Stimulated activated CD4-positive, alpha-beta T cell treated with anti-CD3 and anti-CD28 coated beads, Interleukin-12 subunit alpha, Interleukin-12 subunit beta, amount 100 ng/mL, for 48 hours (primary cell): ENCODE measurements at regions not wholly inside any gene's neighbourhood (a gene's known extent, or its start where the extent isn't known, plus 50 kb on each side); places are given as distances from the start of the nearest gene placed in this dataset.

ENCODE experiments used
- DNase-seq, 3 donors: peaks; one replicate each; pipeline ENCODE4 v3.0.0-alpha.2; 2020; ENCODE audit warnings: low read depth in 2 of 3, low spot score in 1 of 3

DNA sequence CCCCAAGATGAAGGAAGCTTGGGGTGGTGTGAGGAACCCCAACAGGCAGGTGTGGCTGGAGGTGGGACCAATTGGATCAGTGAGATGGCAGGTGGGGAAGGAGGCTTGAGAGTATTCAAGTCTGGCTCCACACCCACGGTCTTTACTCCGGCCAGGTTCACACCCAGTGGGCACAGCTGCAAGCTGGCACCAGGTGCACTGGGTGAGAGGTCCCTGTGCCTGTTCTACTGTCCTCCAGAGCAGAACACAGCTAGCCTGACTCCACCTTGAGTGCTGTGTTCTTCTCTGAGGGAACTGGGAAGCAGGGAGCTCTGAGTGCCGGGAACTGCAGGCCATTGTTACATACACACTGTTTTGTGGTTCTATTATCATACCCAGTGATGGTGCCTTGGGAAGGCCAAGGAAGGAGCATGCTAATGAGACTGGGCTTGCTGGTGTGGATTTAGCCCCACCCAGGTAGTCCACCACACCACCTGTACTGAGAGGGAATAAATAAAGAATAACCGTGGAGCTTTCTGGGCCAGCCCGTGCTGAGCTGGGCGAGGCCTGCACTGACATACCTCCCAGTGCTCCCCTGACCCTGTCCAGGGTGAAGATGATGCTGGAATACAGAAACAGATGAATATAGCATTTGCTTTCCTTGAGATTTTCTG, 93.4 kb downstream of the ABHD5 start:
- no peak for DNase-seq

DNA sequence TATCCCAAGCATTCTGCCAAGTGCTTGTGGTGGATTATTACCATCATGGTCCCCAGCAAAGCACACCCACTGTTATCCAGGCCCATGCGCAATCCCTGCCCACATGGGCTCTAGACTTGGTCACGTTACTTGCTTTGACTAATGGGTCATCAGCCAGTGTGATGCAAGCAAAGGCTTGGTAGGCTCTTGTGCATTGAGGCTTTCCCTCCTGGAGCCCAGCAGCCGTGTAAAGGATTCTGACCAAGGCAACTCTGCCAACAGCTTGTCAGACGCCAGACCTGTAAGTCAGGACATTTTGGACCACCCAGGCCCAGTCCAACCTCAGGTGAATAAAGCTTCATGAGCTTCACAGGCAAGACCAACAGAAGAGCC, 93.9 kb downstream of the ABHD5 start:
- DNase-seq = no peak

DNA sequence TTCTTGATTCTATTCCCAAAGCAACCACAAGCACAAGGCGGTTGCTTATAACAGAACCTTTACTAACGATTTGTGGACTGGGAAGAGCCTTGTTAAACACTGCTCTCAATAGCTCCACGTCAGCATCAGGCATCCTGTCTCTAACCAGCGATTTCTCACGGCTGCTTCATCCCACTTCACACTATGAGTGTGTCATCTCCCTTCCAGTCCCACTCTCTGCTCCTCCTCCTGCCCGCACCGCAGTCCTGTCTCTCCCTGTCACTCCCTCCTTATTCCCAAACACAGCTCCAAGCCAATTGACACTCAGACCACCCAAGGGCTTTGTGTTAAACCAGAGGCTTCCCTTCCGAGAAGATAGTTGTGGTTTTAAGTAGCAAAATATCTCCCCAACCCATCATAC, 94.8 kb downstream of the ABHD5 start:
- no peak for DNase-seq

DNA sequence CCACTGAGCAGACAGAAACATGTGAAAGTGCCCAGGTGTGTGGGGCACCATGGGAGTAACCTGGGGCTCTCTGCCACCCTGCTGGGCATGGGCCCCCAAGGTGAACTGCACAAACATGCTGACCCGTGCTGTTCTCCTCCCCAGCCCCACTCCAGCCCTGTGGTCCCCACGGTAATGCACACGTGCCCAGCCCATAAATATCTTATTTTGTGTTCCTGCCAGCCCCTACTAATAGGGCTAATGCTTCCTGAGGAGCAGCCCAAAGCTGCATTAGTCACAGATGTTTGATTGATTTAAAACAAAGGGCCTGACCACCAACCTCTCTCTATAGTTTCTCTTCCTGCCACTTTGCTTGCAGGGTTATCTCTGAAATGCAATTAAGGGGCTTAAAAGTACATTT, 95.4 kb downstream of the ABHD5 start:
- DNase-seq = no peak

DNA sequence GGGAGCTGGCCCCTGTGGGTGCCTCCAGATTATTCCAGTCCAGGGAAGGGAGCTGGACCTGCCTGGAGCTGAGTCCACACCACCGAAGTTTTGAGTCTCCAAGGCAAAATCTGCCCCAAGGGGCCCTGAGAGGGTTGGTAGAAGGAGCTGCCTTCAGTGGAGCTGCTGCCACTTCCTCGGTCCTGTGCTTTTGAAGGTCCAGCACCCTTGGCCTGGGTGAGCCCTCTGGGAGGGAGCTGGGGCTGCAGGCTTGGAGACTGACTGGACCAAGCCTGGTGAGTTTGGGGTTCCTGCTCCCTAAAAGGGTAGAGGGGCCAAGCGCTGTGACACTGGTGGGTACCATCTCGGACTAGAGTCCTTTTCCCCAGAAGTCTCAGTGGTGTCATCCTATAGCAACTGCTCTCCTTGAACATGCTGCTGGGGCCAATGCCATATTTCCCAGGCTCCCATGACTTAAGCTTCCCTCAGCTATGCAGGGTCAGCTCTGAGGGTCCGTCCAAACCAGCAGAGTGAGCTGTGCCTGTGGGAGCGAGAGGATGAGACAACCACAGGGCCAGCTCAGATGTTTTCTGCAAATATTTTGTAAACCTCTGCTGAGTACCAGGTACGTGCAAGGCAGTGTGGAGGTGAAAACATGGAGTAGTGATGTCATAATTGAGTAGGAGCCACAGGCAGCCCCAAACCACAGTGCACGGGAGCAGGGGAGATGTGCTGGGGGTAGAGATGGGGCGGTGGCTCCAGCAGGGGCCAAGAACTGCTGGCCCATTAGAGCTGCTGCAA, 96.0 kb downstream of the ABHD5 start:
- no peak for DNase-seq

DNA sequence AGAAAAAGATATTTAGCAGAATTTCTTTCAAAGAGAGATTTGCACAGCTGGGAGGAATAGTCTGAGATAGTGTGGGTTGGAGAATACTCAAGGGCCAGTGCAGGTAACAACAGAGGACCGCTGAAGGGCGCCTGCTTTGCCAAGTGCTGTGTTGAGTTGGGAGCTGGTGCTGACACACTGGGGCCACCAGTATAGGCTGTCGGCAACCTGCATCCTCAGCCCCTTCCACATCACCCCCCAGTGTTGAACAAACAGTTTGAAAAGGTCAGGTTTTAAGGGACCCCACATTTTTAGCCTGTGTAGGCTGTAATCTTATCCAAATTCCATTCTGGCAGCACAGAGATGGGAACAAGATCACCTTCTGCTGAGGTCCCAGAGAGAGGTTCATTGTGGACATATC, 96.6 kb downstream of the ABHD5 start:
- no peak for DNase-seq

DNA sequence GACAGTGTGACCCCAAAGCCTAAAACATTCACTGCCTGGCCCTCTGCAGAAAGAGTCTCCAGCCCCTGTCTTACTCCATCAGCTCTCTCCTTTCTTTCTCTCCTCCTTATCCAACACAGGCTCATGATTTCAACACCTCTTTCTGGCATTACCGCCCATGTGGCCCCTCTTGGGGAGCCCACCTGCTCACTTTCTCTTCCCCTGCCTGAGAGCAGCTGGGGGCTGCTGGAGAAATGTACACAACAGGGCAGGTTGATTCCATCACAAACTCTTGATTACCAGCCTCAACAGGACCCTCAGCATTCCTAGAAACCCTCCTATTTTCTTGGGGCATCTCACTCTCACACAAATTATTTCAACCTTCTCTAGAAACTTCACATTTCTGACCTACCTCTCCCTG, 98.3 kb downstream of the ABHD5 start:
- no peak for DNase-seq

DNA sequence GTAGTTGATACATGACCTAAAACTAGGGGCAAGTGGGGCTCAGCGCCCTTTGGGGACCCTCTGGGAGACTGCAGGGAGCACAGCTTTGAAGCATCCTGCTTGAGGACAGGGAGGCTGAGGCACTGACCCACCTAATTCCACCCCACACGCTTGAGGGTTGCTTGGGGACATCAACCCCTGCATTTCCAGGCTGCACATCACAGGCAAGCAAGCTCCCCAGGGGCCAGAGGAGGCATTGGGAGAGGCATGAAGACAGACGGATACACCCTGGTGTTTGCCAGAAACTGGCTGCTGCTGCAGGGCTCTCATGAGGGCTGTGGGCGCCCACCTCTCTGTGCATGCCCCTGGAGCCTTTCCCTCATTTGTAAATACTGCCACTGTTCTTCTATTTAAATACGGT, 99.3 kb downstream of the ABHD5 start:
- DNase-seq = no peak

DNA sequence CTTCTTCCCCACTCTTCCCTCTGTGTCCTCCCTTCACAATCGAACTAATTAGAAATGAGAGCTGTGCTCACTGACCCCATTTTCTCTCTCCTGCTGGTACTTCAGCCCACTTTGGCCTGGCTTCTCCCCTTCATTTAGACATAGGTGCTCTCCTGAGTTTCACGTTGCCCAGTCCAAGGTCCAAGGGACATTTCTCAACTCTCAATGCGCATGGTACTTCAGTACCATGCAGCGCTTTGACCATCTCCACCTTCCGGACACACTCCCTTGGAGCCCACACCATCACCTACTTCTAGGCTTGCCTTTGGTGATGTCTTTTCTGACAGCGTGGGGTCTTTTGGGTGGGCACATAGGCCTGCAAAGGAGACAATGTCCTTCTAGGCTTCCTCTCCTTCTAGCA, 99.7 kb downstream of the ABHD5 start:
- no peak for DNase-seq

DNA sequence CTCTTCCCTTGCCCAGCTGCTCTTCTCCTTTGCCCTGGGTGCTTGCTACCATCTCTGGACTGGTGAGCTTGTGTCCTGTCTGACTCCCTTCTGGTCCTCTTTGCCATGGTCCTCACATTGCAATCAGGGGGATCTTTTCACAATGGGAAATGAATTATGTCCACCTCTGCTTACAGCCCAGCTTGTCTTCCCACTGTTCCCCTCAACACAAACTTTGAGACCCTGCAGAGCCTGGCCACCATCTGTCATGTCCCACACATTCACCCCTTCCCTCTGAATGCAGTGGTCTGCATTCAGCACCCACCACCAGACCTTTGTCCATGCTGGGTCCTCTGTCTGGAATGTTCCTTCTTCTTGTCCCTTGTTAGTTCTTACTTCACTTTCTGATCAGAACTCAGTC, 100.5 kb downstream of the ABHD5 start:
- DNase-seq = no peak

DNA sequence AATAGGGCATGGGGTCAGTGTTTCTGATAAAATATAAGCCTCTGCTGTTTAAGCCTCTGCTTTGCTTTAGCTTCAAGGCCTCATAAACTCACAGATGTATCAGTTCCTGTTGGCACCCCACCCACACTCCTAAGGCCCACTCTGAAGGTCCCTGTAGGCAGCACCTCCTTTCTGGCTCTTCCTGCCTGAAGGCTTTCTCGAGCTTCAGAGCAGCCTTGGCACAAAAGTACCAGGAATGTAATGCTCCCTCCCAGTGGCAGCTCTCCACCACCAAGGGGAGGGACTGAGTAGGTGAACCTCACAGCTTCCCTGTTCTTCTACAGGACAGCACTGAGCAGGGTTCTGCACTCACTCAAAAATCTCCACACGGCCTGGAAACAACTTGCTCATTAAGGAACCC, 102.2 kb downstream of the ABHD5 start:
- DNase-seq = no peak

DNA sequence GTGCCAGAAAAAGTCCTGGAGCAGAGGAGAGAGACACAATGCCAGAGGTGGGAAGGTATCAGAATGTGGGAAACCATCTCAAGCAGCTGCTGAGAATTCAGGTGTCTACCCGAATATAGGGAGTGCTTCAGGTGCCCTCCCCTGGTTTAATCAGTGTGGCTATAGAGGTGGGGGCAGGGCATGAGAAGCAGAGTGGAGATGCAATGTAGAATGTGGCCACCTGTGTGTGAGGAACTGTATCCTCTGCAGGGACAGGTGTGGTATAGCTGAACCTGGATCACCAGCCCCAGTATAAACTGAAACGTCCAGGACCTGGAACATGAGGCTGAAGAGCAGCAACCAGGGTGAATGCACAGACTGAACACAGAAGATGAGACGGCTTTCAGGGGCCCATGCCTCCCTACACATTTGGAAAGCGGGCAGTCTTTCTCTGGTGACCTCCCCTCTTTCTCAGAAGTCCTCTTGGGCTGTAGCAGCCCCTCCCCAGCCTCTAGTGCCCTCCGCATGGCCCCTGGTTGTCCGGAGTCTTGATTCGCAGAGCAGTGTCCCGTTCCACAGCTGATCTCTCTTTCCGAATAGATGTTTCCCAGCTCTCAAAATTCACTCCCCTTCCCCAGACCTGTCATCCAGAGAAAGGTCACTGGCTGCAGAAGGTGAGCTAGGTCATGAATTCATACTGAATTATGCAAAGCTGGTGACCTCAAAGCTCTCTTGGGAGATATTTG, 103.1 kb downstream of the ABHD5 start:
- DNase-seq = no peak

DNA sequence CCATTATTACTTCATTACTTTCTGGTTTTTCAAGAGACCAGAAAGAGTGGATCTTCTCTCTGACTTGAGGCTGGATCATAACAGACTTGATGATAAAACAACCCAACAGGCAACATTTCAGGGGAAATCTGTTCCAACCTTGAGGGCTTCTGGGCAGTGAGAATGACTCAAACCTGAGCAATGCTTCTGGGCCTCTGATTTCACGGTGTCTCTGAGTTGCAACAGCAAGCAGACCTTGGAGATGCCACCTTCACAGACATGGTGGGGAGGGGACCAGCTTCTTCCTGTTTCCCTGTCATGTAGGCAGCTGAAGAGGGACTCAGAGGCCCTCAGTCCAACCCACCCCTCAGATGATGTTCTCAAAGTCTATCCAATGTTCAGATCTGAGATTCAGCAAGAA, 104.0 kb downstream of the ABHD5 start:
- no peak for DNase-seq

DNA sequence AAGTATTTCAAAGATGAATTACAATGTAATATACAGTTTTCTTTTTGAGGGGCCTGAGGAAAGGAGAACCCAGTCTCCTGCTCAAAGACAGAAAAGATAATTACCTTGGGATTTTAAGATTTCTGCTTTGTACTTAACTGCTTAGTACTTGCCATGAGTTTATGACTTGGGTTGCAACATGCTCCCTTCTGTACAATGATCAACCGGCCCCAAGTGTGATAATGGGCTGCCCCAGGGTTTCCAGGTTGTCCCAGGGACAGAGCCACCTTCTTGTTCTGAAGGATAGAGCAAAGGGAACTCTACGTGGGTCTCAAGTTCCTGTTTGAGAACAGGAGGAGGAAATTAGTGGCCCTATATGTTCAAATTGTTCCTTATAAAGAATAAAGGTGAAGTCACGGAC, 104.8 kb downstream of the ABHD5 start:
- DNase-seq = no peak

DNA sequence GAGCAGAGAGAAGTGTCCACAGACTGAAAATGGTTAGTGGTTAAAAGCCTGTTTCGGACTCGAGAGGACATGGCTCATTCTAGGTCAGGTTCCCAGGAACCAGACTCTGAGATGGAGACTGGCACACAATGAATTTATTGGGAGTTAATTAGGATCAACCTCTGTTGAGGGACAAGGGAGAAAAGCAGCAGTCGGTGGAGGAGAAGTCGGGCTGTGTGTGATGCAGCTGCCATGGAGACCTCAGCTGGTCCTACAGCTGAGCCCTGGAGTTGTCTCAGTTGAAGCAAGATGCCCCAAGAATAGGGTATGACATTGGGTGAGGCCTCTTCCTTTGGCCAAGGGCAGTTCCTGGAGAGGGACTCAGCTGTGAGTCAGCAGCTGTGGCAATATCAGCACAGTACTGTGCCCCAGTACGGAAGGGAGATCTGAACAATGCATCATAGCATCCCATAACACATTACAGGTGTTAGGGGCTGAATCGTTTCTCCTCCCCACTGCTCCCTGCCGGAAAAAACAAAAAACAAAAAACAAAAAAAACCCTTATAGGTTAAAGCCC, 105.4 kb downstream of the ABHD5 start:
- no peak for DNase-seq

DNA sequence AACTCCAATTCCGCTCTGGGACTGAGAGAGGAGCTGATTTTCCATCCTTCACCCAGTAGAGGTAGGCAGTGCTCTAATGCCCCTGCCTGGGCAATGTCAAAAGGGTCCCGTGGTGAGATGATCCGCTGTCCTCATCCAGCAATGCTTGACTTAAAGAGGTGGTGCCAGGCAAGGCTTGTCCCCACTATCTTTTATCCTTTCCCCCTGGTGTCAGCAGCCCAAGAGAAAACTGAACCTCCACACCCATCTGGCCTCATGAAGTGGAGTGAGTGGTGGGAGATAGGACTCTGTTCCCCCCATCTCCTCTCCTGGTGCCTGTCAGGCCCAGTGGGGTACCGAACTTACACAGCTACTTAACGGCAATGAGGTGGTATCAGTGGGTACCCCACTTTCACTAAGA, 107.1 kb downstream of the ABHD5 start:
- no peak for DNase-seq

DNA sequence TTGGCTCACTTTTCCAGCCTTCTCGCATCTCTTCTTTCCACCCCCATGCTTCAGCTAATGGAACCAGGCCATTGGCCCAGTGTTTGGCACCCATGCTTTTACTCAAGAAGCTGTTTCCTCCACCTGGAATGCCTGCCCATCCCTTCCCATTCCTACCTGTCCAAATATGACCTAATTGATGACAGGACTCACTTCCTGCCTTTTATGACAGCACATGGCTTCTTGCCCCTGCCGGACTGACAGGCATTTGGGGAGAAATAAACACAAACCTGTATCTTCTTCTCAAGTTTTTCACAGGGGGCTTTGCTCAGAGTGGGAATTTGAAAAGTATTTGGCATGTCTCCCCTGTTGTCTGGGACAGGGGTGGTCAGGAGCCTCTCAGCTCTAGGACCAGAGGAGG, 120.1 kb downstream of the ABHD5 start:
- DNase-seq = no peak

DNA sequence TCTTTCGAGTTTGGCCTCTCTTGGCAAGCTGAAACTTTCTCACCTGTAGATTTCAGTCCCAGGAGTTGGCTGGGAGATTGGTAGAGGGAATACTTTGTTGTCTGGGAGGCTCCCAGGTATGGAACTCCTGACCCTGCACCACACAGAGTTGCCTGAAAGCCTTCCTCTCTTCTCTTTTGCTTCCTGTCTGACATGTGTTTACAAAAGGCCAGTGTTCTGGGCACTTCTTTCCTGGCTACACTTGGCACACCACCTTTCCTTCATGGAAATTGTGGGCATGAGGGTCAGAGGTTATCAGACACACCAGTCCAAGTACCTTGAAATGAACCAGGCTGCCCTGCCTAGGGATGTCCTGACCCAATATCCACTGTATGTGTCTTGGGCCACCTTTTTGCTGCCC, 123.7 kb downstream of the ABHD5 start:
- DNase-seq = no peak

DNA sequence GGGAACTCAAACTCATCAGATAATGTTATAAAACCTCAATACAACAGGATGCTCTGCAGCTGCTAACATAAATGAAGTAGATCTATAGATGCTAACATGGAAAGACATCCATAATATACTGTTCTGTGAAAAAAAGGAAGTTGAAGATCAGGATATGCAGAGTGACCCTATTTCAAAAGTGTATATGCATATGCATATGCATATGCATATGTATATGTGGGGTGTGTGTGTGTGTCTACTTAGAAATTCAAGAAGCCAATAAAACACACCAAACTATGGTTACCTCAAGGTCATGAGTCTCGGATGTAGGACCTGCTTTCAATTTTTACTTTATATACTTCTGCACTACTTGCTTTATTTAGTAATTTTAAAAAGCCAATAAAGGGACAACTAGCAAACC, 125.6 kb downstream of the ABHD5 start:
- no peak for DNase-seq

DNA sequence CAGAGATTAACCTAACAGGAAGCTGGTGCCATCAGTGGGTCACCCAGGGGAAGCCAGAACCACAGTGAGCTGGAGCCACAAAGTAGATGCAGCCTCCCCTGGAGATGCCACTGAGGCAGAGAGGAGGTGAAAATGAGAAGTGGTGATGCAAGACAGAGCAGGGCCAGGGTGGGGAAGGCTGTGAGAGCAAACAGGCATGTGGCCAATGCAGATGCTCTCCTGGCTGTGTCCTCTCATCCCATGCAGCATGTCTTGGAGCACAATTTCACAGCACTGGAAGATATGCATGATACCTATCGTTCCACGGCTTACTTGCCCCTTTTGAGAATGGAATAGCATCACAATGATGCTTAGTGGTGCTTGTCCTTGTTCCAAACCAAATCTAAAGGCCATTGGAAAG, 126.3 kb downstream of the ABHD5 start:
- no peak for DNase-seq

DNA sequence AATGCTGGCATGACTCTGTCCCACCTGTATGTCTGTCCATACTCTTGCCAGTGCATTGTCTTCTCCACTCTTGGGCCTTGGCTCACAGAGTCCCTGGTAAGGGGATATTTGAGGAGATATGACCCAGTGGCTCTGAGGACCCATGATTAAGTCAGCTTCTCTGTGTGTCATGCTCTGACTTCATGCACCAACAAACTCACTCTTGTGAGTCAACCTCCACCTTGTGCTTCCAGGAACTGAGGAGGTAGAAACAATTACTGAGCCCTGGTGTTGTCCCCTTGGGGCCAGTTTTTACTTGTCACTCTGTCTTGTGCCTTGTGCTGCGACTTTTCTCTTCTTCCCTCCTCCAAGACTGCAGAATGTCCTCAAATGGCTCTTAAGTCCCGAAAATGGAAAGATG, 127.1 kb downstream of the ABHD5 start:
- DNase-seq = no peak

DNA sequence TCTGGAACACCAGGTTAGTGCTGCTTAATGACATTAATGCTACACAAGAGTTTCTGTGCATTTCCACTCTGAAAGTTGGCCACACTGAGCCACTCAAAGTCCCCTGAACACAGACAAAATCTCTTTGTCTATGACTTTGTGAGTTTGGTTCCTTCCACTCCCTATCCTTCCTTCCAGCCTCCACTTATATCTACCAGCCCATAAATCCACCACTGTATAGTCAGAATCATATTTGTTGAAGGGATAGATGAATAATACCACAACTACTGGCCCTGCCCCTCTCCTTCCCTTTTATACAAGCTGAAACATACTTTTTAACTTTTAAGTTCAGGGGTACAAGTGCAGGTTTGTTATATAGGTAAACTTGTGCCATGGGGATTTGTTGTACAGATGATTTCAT, 127.5 kb downstream of the ABHD5 start:
- no peak for DNase-seq
